ENCODE measurements at regions not wholly inside any gene's neighbourhood (a gene's known extent, or its start where the extent isn't known, plus 50 kb on each side); places are given as distances from the start of the nearest gene placed in this dataset.
"Not testable (repeated sequence)": the region's sequence is repeated elsewhere in the genome, so short reads cannot be mapped to it uniquely, and the experiment has no call there.

GRCh38 chr3:6242104-6242503 is 618.8 kb upstream of the GRM7 start:
- DNase-seq: no peak

- DNase-seq: no peak
Measured at GRCh38 chr3:6248528-6248927, 612.4 kb upstream of the GRM7 start.

GRCh38 chr3:6249679-6250078 is 611.2 kb upstream of the GRM7 start:
- DNase-seq: no peak

- peak; percentile 2 for DNase-seq
Measured at GRCh38 chr3:6250167-6250566, 610.7 kb upstream of the GRM7 start.

- DNase-seq: no peak
Measured at GRCh38 chr3:6251612-6252400, 609.1 kb upstream of the GRM7 start.

GRCh38 chr3:6254490-6254889 is 606.4 kb upstream of the GRM7 start:
- no peak for DNase-seq

GRCh38 chr3:6255229-6255628 is 605.7 kb upstream of the GRM7 start:
- DNase-seq: no peak

- peak; percentile 7 for DNase-seq
Measured at GRCh38 chr3:6260551-6261191, 600.2 kb upstream of the GRM7 start.

GRCh38 chr3:6262010-6262409 is 598.9 kb upstream of the GRM7 start:
- peak; percentile 73 for DNase-seq

GRCh38 chr3:6264036-6264435 is 596.9 kb upstream of the GRM7 start:
- DNase-seq: no peak

GRCh38 chr3:6264906-6265305 is 596.0 kb upstream of the GRM7 start:
- no peak for DNase-seq

- DNase-seq: no peak
Measured at GRCh38 chr3:6266135-6266534, 594.8 kb upstream of the GRM7 start.

- DNase-seq: no peak
Measured at GRCh38 chr3:6273878-6274277, 587.0 kb upstream of the GRM7 start.

- DNase-seq: peak; percentile 32
Measured at GRCh38 chr3:6281662-6282061, 579.3 kb upstream of the GRM7 start.

GRCh38 chr3:6282918-6283317 is 578.0 kb upstream of the GRM7 start:
- no peak for DNase-seq

GRCh38 chr3:6287088-6287875 is 573.6 kb upstream of the GRM7 start:
- no peak for DNase-seq

- no peak for DNase-seq
Measured at GRCh38 chr3:6301626-6302025, 559.3 kb upstream of the GRM7 start.

- DNase-seq: no peak
Measured at GRCh38 chr3:6315906-6316305, 545.0 kb upstream of the GRM7 start.

GRCh38 chr3:6321999-6322398 is 538.9 kb upstream of the GRM7 start:
- DNase-seq: no peak

GRCh38 chr3:6326771-6327170 is 534.1 kb upstream of the GRM7 start:
- peak; percentile 60 for DNase-seq

- not testable (repeated sequence) for DNase-seq
Measured at GRCh38 chr3:6340980-6341325, 520.0 kb upstream of the GRM7 start.

- peak; percentile 51 for DNase-seq
Measured at GRCh38 chr3:6351752-6352151, 509.2 kb upstream of the GRM7 start.

- DNase-seq: no peak
Measured at GRCh38 chr3:6354653-6355052, 506.3 kb upstream of the GRM7 start.

- DNase-seq: no peak
Measured at GRCh38 chr3:6362406-6362805, 498.5 kb upstream of the GRM7 start.
